HUES6 (cell line): ENCODE measurements at regions not wholly inside any gene's neighbourhood (a gene's known extent, or its start where the extent isn't known, plus 50 kb on each side); places are given as distances from the start of the nearest gene placed in this dataset.

Experiments used
- H3K27ac ChIP-seq: 2 replicates; pipeline ENCODE4 v1.7.0; 2013; ENCODE audit warnings: low read depth, mild to moderate bottlenecking, low read length, inconsistent platforms
- H3K27me3 ChIP-seq: 2 replicates; pipeline ENCODE4 v1.6.1; 2013; ENCODE audit warnings: low read length; ENCODE audit not compliant: control insufficient read depth, insufficient read depth
- H3K36me3 ChIP-seq: 2 replicates; pipeline ENCODE4 v1.6.1; 2013; ENCODE audit warnings: low read length; ENCODE audit not compliant: control insufficient read depth, insufficient read depth
- H3K4me1 ChIP-seq: 2 replicates; pipeline ENCODE4 v1.6.1; 2013; ENCODE audit warnings: low read length; ENCODE audit not compliant: control insufficient read depth, insufficient read depth
- H3K4me3 ChIP-seq: 2 replicates; pipeline ENCODE4 v1.5.1; 2013; ENCODE audit warnings: low read depth, low read length
- H3K9ac ChIP-seq: one replicate; pipeline ENCODE4 v1.6.1; 2013; ENCODE audit warnings: mild to moderate bottlenecking, low read length
- H3K9me3 ChIP-seq: 2 replicates; pipeline ENCODE4 v1.6.1; 2013; ENCODE audit warnings: low read depth, low read length; ENCODE audit not compliant: control insufficient read depth, insufficient read depth

DNA sequence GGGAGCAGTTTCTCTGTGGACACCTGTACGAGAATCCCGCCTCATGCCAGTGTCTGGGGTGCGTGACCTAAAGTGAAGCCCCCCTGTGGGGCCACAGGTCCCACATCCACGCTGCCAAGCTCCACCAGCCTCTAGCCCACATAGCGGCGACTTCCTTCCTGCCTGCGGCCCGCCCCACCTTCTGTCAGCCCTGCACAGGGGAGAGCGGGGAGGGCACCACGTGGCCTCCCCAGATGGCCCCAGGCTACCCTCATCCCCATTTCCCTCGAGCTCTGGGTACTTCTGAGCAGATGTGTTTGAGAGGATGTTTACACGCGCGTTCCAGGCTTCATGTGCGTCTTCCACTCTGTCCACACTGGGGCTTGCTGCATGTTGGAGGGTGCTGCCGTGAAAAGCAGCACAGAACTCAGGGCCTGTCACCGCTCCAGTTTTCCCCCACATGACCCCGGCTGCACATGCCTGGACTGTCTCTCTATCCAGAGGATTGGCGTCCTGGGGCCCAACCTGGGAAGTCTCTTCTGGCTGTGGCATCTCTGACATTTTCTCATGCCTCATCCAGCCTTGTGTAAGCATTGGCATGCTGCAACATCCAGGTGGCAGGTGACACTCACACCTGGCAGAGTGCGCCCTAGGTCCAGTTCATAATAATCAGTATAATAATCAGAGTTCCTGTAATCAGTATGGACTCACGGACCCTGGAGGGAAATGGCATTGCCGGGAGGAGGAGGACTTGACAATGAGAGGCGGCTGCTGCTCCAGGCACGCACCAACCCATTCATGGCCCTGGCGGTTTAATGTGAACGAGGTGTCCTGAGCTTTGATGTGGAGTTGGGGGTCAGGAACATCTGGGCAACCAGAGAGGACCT is 146.3 kb upstream of the TWIST2 start:
- Histone ChIP-seq H3K4me1 (no peaks in the 10 kb centered on the region), H3K4me3 (no peak overlapping the region), H3K27ac (no peak overlapping the region), H3K9ac (no peak overlapping the region), H3K9me3 (no peaks in the 10 kb centered on the region), H3K36me3 (no peaks in the 10 kb centered on the region), H3K27me3 (no peaks in the 10 kb centered on the region)

DNA sequence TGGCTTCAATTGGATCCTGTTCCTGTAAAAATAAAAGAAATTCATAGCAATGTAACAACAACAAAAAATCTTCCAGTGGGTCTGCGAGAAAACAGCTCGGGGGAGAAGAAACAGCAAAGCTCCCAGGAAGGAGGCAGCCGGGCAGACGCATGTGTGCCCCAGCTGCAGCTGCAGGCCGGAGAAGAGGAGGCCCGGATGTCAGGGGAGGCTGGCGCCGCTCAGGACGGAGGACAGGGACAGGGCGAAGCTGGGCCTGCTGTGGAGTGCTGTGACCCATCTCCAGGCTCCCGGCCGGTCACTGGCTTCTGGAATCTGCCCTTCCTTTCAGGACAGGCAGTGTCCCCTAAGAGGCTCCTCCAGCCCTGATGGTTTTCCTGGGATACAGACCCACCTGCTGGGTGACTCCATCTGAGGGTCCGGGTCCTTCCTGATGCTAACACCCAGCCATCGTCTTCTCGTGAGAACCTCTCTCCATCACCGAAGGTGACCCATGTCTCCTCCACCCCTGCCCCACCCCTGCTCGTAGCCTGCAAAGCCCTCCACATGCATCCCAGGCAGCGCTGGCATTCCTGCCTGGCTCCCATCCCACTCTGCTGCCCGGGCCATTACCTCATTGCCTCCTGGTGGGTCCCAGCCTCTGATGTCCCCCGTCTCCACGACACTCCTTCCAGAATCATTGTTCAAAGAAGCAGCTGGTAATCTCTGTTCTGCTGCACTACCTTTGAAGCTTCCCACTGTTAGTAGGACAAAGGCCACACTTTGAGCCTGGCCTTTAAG is 145.4 kb upstream of the TWIST2 start:
- no peak overlapping the region for H3K9ac ChIP-seq
- no peaks in the 10 kb centered on the region for H3K9me3 ChIP-seq
- H3K27me3 ChIP-seq, result no peaks in the 10 kb centered on the region
- H3K4me1 ChIP-seq, result no peaks in the 10 kb centered on the region
- no peaks in the 10 kb centered on the region for H3K36me3 ChIP-seq
- no peak overlapping the region for H3K27ac ChIP-seq
- H3K4me3 ChIP-seq, result no peak overlapping the region

DNA sequence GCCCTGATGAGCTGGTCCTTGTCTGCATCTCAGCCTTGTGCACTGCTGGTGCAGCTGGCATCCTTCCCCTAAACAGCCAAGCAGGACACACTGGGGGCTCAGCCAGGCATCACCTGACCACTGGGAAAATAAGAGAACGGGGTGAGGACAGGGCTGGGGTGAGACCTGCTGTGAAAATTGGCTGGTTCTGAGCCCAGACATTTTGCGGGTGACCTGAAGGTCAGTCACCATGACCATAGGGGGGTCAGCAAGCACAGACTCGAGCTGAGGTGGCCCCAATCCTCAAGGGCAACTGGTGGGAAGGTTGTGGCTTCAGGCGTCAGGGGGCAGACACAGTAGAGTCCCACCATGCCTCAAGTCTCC is 144.9 kb upstream of the TWIST2 start:
- H3K27me3 ChIP-seq, result no peaks in the 10 kb centered on the region
- no peak overlapping the region for H3K4me3 ChIP-seq
- no peaks in the 10 kb centered on the region for H3K4me1 ChIP-seq
- no peaks in the 10 kb centered on the region for H3K9me3 ChIP-seq
- no peak overlapping the region for H3K9ac ChIP-seq
- H3K36me3 ChIP-seq, result no peaks in the 10 kb centered on the region
- H3K27ac ChIP-seq, result no peak overlapping the region

DNA sequence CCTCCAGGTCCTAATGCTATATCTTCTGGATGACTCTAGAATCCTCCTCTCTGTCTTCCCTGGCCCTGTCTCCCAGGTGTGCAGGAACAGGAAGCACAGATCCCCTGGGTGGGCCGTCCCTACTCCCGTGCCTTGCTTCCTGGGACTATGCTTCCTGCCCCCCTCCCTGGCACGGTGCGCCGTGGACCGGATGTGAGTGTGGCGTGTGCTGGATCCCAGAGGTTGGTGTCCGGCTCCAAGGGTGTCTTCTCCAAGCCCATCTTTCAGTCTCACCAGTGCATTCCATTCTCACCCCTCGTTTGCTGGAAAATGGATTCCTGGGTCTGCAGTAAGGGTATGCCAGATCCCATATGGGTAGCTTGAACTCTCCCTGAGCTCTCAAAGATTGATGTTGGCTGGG is 144.4 kb upstream of the TWIST2 start:
- H3K4me1 ChIP-seq, result no peaks in the 10 kb centered on the region
- no peak overlapping the region for H3K9ac ChIP-seq
- no peaks in the 10 kb centered on the region for H3K36me3 ChIP-seq
- no peaks in the 10 kb centered on the region for H3K27me3 ChIP-seq
- no peaks in the 10 kb centered on the region for H3K9me3 ChIP-seq
- no peak overlapping the region for H3K4me3 ChIP-seq
- no peak overlapping the region for H3K27ac ChIP-seq

DNA sequence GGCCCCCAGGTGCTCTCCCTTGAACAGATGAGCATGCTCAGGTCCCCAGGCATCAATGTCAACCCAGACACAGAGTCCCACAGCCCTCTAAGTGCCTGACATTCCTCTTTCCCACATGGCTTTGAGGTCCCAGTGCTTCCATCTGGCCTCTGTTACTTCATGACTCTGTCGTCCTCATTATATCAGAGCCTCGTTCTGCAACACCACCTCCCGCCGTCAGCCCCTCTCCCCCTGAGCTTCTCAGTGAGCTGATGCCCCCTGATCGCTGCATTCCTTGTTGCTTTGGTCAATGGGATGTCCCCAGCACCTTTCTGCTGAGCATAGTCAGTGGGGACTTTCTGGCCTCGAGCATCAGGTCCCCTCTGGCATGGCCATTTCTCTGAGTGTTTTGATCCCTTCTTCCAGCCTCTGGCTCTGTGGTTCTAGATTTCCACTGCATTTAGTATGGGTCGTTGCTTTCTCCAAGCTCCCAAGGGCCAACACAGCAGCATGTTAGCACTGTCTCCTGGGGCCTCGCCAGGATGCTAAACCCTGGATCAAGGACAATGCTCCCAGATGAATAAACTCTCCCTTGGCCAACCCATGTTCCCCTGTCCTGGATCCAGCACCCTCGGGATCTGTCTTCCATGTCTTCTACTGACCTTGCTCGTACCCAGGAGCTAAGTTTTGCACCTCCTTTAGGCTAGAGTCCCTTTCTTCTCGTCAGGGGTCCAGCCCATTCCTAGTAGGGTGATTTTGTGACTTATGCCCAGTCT is 143.2 kb upstream of the TWIST2 start:
- Histone ChIP-seq H3K4me3 (no peak overlapping the region), H3K27ac (no peak overlapping the region), H3K27me3 (no peaks in the 10 kb centered on the region), H3K4me1 (no peaks in the 10 kb centered on the region), H3K9ac (no peak overlapping the region), H3K36me3 (no peaks in the 10 kb centered on the region), H3K9me3 (no peaks in the 10 kb centered on the region)

DNA sequence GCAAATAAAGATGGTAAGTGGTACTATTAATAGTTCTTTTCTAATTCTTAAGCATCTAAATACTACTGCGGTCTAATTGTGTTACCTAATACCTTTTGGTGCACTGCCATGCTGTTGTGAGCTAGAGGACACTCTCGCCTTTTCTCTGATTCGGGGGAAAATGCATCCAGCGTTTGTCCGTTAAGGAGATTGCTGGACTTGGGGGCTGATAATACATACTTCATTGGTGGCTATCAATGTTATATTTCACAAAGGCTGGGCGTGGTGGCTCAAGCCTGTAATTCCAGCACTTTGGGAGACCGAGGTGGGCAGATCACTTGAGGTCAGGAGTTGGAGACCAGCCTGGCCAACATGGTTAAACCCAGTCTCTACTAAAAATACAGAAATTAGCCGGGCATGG is 141.7 kb upstream of the TWIST2 start:
- Histone ChIP-seq H3K4me3 (no peak overlapping the region), H3K9me3 (no peaks in the 10 kb centered on the region), H3K27ac (no peak overlapping the region), H3K4me1 (no peaks in the 10 kb centered on the region), H3K27me3 (no peaks in the 10 kb centered on the region), H3K9ac (no peak overlapping the region), H3K36me3 (no peaks in the 10 kb centered on the region)

DNA sequence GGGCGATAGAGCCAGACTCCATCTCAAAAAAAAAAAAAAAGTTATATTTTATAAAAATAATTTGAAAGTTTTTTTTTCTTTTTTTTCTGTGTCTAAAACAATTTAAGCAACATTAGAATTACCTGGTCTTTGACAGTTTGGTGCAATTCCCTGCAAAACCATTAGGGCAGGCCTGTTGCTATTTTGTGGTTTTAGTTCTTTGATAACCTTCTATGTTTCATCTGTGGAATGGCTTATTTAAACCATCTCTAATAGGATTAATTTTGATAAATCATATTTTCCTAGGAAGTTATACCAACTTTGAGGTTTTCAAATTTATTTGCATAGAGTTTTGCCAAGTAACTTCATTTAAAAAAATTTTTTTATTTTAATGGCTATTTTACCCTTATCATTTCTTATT is 141.2 kb upstream of the TWIST2 start:
- Histone ChIP-seq H3K9me3 (no peaks in the 10 kb centered on the region), H3K9ac (no peak overlapping the region), H3K27ac (no peak overlapping the region), H3K27me3 (no peaks in the 10 kb centered on the region), H3K4me1 (no peaks in the 10 kb centered on the region), H3K36me3 (no peaks in the 10 kb centered on the region), H3K4me3 (no peak overlapping the region)

DNA sequence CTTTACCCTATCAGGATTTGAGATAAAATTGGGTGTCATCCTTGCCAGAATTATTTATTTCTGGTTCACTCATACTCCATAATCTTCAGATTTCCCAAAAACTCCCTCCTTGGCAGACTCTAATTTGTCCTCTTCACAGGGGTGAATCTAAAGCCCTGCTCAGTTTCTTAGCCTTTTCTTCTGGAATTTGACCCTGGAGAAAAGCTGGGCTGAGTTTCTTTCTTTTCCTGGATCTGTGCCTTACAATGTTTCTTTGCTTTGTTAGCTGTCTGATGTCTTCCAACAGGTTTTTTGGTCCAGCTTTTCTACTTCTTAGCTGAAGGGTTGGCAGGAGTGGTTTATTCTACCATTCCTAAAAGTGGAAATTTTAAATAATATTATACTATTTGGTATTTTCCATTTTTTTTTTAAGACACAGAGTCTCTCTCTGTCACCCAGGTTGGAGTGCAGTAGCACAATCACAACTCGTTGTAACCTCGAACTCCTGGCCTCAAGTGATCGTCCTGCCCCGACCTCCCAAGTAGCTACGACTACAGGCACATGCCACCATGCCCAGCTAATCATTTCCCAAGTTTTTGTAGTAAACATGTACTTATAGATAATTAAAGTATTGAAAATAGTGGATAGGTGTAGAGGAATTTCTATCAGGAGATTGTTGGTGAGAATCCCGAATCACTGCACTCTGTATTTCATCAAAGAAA is 138.4 kb upstream of the TWIST2 start:
- Histone ChIP-seq H3K9ac (no peak overlapping the region), H3K9me3 (no peaks in the 10 kb centered on the region), H3K27ac (no peak overlapping the region), H3K4me1 (no peaks in the 10 kb centered on the region), H3K4me3 (no peak overlapping the region), H3K36me3 (no peaks in the 10 kb centered on the region), H3K27me3 (no peaks in the 10 kb centered on the region)

DNA sequence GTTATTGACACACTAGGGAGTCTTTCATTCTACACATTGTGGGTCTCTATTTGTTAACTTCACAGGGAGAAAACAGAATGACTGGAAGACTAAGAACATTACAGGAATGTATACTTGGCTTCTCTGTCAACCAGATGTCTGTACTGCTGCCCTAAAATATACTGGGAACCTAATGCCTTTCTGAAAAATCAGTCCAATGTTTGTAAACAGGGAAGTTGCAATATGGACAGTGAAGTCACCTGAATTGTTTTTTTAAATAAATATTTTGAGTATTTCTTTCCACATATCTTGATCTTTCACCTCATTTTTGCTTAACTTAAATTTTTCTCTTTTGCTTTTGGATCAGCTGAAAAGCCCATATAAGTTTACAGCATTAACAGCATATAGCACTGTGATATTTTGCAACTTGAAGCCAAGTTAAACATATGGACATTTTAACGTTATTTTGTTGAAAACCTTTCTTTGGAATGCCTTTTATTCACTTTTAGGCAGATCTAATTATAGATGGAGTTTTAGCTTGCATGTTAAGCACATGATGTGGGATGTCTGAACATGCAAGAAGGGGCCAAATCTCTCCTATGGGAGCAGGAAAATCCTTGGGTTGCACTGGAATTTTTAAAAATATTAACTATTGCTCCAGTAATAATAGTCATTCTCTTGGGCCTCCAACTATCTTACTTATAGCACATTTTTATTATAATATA is 137.7 kb upstream of the TWIST2 start:
- H3K36me3 ChIP-seq, result no peaks in the 10 kb centered on the region
- H3K4me1 ChIP-seq, result no peaks in the 10 kb centered on the region
- H3K27ac ChIP-seq, result no peak overlapping the region
- no peaks in the 10 kb centered on the region for H3K27me3 ChIP-seq
- no peak overlapping the region for H3K9ac ChIP-seq
- no peaks in the 10 kb centered on the region for H3K9me3 ChIP-seq
- no peak overlapping the region for H3K4me3 ChIP-seq

DNA sequence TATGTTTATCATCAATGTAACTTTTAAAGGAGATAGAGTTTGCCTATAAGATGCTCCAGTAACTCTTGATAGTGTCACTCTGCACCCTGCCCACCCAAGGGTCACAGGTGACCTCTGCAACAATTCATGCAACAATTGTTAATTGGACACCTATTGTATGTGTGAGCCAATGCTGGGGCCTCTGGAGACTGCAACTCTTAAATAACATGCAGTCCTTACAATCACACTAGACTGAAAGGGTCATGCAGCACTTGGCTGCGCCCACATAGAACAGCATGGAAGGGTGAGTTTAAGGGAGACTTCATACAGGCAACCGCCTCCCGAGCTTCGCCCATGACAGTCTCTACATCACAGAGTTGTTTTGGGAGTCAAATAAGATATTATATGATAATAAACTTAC is 137.1 kb upstream of the TWIST2 start:
- Histone ChIP-seq H3K9ac (no peak overlapping the region), H3K9me3 (no peaks in the 10 kb centered on the region), H3K4me3 (no peak overlapping the region), H3K27me3 (no peaks in the 10 kb centered on the region), H3K4me1 (no peaks in the 10 kb centered on the region), H3K36me3 (no peaks in the 10 kb centered on the region), H3K27ac (no peak overlapping the region)
